ENCODE measurements at regions not wholly inside any gene's neighbourhood (a gene's known extent, or its start where the extent isn't known, plus 50 kb on each side); places are given as distances from the start of the nearest gene placed in this dataset.

- no peaks in the 10 kb centered on the region for H3K27me3 ChIP-seq
- H3K4me1 ChIP-seq = no peaks in the 10 kb centered on the region
- H3K9me3 ChIP-seq = peaks cover 6% of the 10 kb centered on the region
- no peaks in the 10 kb centered on the region for H3K36me3 ChIP-seq
- TF ChIP-seq Cebpa-rat (IDR thresholded peaks at IDR 0.05) = no peak
- H3K9ac ChIP-seq = no peak overlapping the region
- no peak overlapping the region for H3K4me2 ChIP-seq
- no peaks in the 10 kb centered on the region for H4K20me1 ChIP-seq
- no peak overlapping the region for H3K27ac ChIP-seq
- no peak overlapping the region for H3K4me3 ChIP-seq
Measured at GRCh38 chr2:129273266-129274037, 706.0 kb upstream of the RAB6C start.

- Histone ChIP-seq H3K4me3 (no peak overlapping the region), H3K9me3 (peaks cover 6% of the 10 kb centered on the region), H3K9ac (no peak overlapping the region), H3K4me2 (no peak overlapping the region), H3K27me3 (no peaks in the 10 kb centered on the region), H3K4me1 (no peaks in the 10 kb centered on the region), H4K20me1 (no peaks in the 10 kb centered on the region), H3K27ac (no peak overlapping the region), H3K36me3 (no peaks in the 10 kb centered on the region)
- no peak for TF ChIP-seq Cebpa-rat (IDR thresholded peaks at IDR 0.05)
Measured at GRCh38 chr2:129274038-129274415, 705.4 kb upstream of the RAB6C start.

- Histone ChIP-seq H3K36me3 (no peaks in the 10 kb centered on the region), H3K4me2 (no peak overlapping the region), H3K4me3 (no peak overlapping the region), H3K27ac (no peak overlapping the region), H3K9ac (no peak overlapping the region), H3K27me3 (no peaks in the 10 kb centered on the region), H3K4me1 (no peaks in the 10 kb centered on the region), H3K9me3 (peaks cover 6% of the 10 kb centered on the region), H4K20me1 (no peaks in the 10 kb centered on the region)
- no peak for TF ChIP-seq Cebpa-rat (IDR thresholded peaks at IDR 0.05)
Measured at GRCh38 chr2:129274918-129275317, 704.5 kb upstream of the RAB6C start.

- Histone ChIP-seq H3K36me3 (no peaks in the 10 kb centered on the region), H4K20me1 (no peaks in the 10 kb centered on the region), H3K9ac (no peak overlapping the region), H3K27ac (no peak overlapping the region), H3K4me3 (no peak overlapping the region), H3K9me3 (peaks cover 3% of the 10 kb centered on the region), H3K4me2 (no peak overlapping the region), H3K4me1 (no peaks in the 10 kb centered on the region), H3K27me3 (no peaks in the 10 kb centered on the region)
- no peak for TF ChIP-seq Cebpa-rat (IDR thresholded peaks at IDR 0.05)
Measured at GRCh38 chr2:129275706-129276105, 703.8 kb upstream of the RAB6C start.

- H3K27ac ChIP-seq = no peak overlapping the region
- no peak for TF ChIP-seq Cebpa-rat (IDR thresholded peaks at IDR 0.05)
Measured at GRCh38 chr2:129276978-129277584, 702.4 kb upstream of the RAB6C start.

GRCh38 chr2:129277585-129277981 is 701.9 kb upstream of the RAB6C start:
- H3K4me2 ChIP-seq = no peak overlapping the region
- TF ChIP-seq Cebpa-rat (IDR thresholded peaks at IDR 0.05) = no peak
- no peaks in the 10 kb centered on the region for H4K20me1 ChIP-seq
- no peaks in the 10 kb centered on the region for H3K36me3 ChIP-seq
- no peaks in the 10 kb centered on the region for H3K27me3 ChIP-seq
- no peak overlapping the region for H3K27ac ChIP-seq
- H3K4me3 ChIP-seq = no peak overlapping the region
- H3K4me1 ChIP-seq = no peaks in the 10 kb centered on the region
- H3K9ac ChIP-seq = no peak overlapping the region
- no peaks in the 10 kb centered on the region for H3K9me3 ChIP-seq

More at GRCh38 chr2:129276978-129277584, 702.4 kb upstream of the RAB6C start:
- Histone ChIP-seq H4K20me1 (no peaks in the 10 kb centered on the region), H3K36me3 (no peaks in the 10 kb centered on the region), H3K4me2 (no peak overlapping the region), H3K9ac (no peak overlapping the region), H3K4me3 (no peak overlapping the region), H3K4me1 (no peaks in the 10 kb centered on the region), H3K9me3 (no peaks in the 10 kb centered on the region), H3K27me3 (no peaks in the 10 kb centered on the region)

- H3K27ac ChIP-seq = no peak overlapping the region
- H3K9ac ChIP-seq = no peak overlapping the region
- no peaks in the 10 kb centered on the region for H3K36me3 ChIP-seq
- no peaks in the 10 kb centered on the region for H4K20me1 ChIP-seq
- no peaks in the 10 kb centered on the region for H3K4me1 ChIP-seq
- no peak overlapping the region for H3K4me2 ChIP-seq
- H3K4me3 ChIP-seq = no peak overlapping the region
- no peak for TF ChIP-seq Cebpa-rat (IDR thresholded peaks at IDR 0.05)
- H3K9me3 ChIP-seq = peaks cover 7% of the 10 kb centered on the region; the same call in 1 of the 2 replicates
- H3K27me3 ChIP-seq = no peaks in the 10 kb centered on the region
Measured at GRCh38 chr2:129281791-129282530, 697.5 kb upstream of the RAB6C start.

- no peak overlapping the region for H3K9ac ChIP-seq
- H3K9me3 ChIP-seq = peaks cover 8% of the 10 kb centered on the region; the same call in 1 of the 2 replicates
- H3K4me3 ChIP-seq = no peak overlapping the region
- no peaks in the 10 kb centered on the region for H3K36me3 ChIP-seq
- H3K27me3 ChIP-seq = no peaks in the 10 kb centered on the region
- no peak for TF ChIP-seq Cebpa-rat (IDR thresholded peaks at IDR 0.05)
- no peaks in the 10 kb centered on the region for H4K20me1 ChIP-seq
- H3K4me2 ChIP-seq = no peak overlapping the region
- no peak overlapping the region for H3K27ac ChIP-seq
- H3K4me1 ChIP-seq = no peaks in the 10 kb centered on the region
Measured at GRCh38 chr2:129285012-129285411, 694.5 kb upstream of the RAB6C start.

GRCh38 chr2:129293326-129293725 is 686.1 kb upstream of the RAB6C start:
- H3K4me3 ChIP-seq = no peak overlapping the region
- no peak overlapping the region for H3K9ac ChIP-seq
- no peaks in the 10 kb centered on the region for H3K27me3 ChIP-seq
- H3K36me3 ChIP-seq = no peaks in the 10 kb centered on the region
- no peak overlapping the region for H3K4me2 ChIP-seq
- no peaks in the 10 kb centered on the region for H3K9me3 ChIP-seq
- no peak for TF ChIP-seq Cebpa-rat (IDR thresholded peaks at IDR 0.05)
- H4K20me1 ChIP-seq = no peaks in the 10 kb centered on the region
- no peaks in the 10 kb centered on the region for H3K4me1 ChIP-seq
- no peak overlapping the region for H3K27ac ChIP-seq

GRCh38 chr2:129296396-129296795 is 683.1 kb upstream of the RAB6C start:
- H3K27ac ChIP-seq = no peak overlapping the region
- H3K4me2 ChIP-seq = no peak overlapping the region
- no peaks in the 10 kb centered on the region for H3K4me1 ChIP-seq
- no peaks in the 10 kb centered on the region for H3K36me3 ChIP-seq
- TF ChIP-seq Cebpa-rat (IDR thresholded peaks at IDR 0.05) = no peak
- H3K4me3 ChIP-seq = no peak overlapping the region
- no peak overlapping the region for H3K9ac ChIP-seq
- no peaks in the 10 kb centered on the region for H4K20me1 ChIP-seq
- H3K27me3 ChIP-seq = no peaks in the 10 kb centered on the region
- H3K9me3 ChIP-seq = no peaks in the 10 kb centered on the region

All from BLaER1 (cell line).